ENCODE measurements at regions not wholly inside any gene's neighbourhood (a gene's known extent, or its start where the extent isn't known, plus 50 kb on each side); places are given as distances from the start of the nearest gene placed in this dataset.

DNA sequence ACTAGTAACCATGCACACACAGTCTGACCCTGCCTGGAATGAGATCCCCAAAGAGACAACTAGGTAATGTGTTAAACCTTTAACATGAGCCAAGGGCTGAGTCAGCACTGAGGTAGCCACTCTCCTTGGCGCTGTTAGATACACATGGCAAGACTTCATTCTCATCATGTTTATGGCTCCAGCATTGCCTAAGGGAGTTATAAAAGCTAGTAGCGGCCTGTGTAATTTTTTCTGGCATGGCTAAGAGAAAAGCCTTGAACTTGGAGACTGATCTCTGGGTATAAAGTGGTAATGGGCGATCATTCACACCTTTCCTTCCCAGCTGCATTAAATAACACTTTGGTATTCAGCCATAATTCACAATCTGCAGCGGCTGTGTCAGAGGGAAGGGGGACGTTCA is 779.7 kb upstream of the LRRC4C start:
- Histone ChIP-seq H3K4me3 (no peak overlapping the region), H3K27ac (no peak overlapping the region), H3K9me3 (no peaks in the 10 kb centered on the region), H3K36me3 (no peaks in the 10 kb centered on the region), H3K27me3 (no peaks in the 10 kb centered on the region), H3K4me1 (no peaks in the 10 kb centered on the region)
- no peak for DNase-seq
- no peak for TF ChIP-seq POLR2A (IDR thresholded peaks at IDR 0.05)
- no peak for TF ChIP-seq CTCF (IDR thresholded peaks at IDR 0.05 in 4 of 5, conservative IDR thresholded peaks at IDR 0.05 in 1 of 5)
- ATAC-seq: peak in 1 of 2 donors; percentile 56
- intact Hi-C loops (cut with DNase I; ENCODE audit: low total_unique reads) (no loop called here), in situ Hi-C loops (cut with MboI; ENCODE audit: low sequenced_read_pairs in 4 of 4) (no loop called here)

DNA sequence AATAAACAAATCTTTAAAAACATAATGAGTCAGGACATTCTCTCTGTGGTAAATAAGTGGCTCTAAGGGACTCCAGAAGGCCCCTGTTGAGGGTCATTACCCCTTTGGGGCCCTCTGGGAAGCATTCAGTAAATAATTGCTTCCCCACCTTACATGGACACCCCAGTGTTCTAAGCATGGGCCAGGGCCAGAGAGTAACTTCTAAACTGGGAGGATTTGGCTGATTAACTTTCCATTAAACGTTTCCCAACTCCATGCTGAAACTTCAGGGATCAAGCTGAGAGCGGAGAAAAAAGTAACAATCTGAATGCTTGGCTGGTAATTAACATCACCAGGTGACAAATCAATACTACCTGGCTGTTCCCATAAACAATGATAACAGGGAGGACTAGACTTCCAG is 783.9 kb upstream of the LRRC4C start:
- DNase-seq (no peak), ATAC-seq (no peak)
- Histone ChIP-seq H3K4me3 (no peak overlapping the region), H3K9me3 (no peaks in the 10 kb centered on the region), H3K4me1 (no peaks in the 10 kb centered on the region), H3K27me3 (no peaks in the 10 kb centered on the region), H3K27ac (no peak overlapping the region), H3K36me3 (no peaks in the 10 kb centered on the region)
- TF ChIP-seq CTCF (IDR thresholded peaks at IDR 0.05 in 4 of 5, conservative IDR thresholded peaks at IDR 0.05 in 1 of 5): no peak
- TF ChIP-seq POLR2A (IDR thresholded peaks at IDR 0.05): no peak
- intact Hi-C loops (cut with DNase I; ENCODE audit: low total_unique reads): no loop called here
- in situ Hi-C loops (cut with MboI; ENCODE audit: low sequenced_read_pairs in 4 of 4): no loop called here

- ATAC-seq (no peak), DNase-seq (no peak)
- intact Hi-C loops (cut with DNase I; ENCODE audit: low total_unique reads) (no loop called here), in situ Hi-C loops (cut with MboI; ENCODE audit: low sequenced_read_pairs in 4 of 4) (no loop called here)
- Histone ChIP-seq H3K9me3 (no peaks in the 10 kb centered on the region), H3K27me3 (no peaks in the 10 kb centered on the region), H3K4me1 (no peaks in the 10 kb centered on the region), H3K27ac (no peak overlapping the region), H3K4me3 (no peak overlapping the region), H3K36me3 (no peaks in the 10 kb centered on the region)
- TF ChIP-seq CTCF (IDR thresholded peaks at IDR 0.05 in 4 of 5, conservative IDR thresholded peaks at IDR 0.05 in 1 of 5): no peak
- no peak for TF ChIP-seq POLR2A (IDR thresholded peaks at IDR 0.05)
These were observed 784.9 kb upstream of the LRRC4C start for GRCh38 chr11:42244376-42244775.

DNA sequence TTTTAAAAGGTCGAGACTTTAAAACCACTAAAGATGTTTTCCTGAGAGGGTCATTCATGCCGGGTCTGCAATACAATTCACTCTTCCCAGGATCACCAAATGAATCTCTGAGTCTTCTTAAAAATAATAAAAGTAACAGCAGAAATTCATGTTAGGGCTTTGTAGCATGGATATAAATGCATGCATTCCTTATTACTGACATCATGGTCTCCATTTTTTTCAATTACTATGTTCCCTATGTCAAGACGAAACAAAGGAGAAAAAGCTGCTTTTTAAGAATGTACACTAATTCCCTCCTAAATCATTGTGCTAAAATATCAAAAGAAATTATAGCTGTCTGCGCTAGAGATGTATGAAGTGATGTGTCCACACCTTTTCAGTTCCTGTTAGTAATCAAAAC is 789.9 kb upstream of the LRRC4C start:
- H3K9me3 ChIP-seq: no peaks in the 10 kb centered on the region
- DNase-seq (no peak), ATAC-seq (no peak)
- in situ Hi-C loops (cut with MboI; ENCODE audit: low sequenced_read_pairs in 4 of 4): no loop called here
- TF ChIP-seq CTCF (IDR thresholded peaks at IDR 0.05 in 4 of 5, conservative IDR thresholded peaks at IDR 0.05 in 1 of 5) (no peak), POLR2A (IDR thresholded peaks at IDR 0.05) (no peak)
- H3K4me1 ChIP-seq: no peaks in the 10 kb centered on the region
- intact Hi-C loops (cut with DNase I; ENCODE audit: low total_unique reads): no loop called here
- no peaks in the 10 kb centered on the region for H3K36me3 ChIP-seq
- H3K27me3 ChIP-seq: no peaks in the 10 kb centered on the region
- H3K4me3 ChIP-seq: no peak overlapping the region
- no peak overlapping the region for H3K27ac ChIP-seq

- in situ Hi-C loops (cut with MboI; ENCODE audit: low sequenced_read_pairs in 4 of 4): no loop called here
These were observed 790.5 kb upstream of the LRRC4C start for GRCh38 chr11:42249956-42250355.

More at GRCh38 chr11:42249956-42250355, 790.5 kb upstream of the LRRC4C start:
- no peak overlapping the region for H3K27ac ChIP-seq
- no peaks in the 10 kb centered on the region for H3K27me3 ChIP-seq
- no peaks in the 10 kb centered on the region for H3K36me3 ChIP-seq
- no peaks in the 10 kb centered on the region for H3K4me1 ChIP-seq
- no peak for ATAC-seq
- intact Hi-C loops (cut with DNase I; ENCODE audit: low total_unique reads): no loop called here
- H3K4me3 ChIP-seq: no peak overlapping the region
- no peaks in the 10 kb centered on the region for H3K9me3 ChIP-seq
- no peak for DNase-seq
- TF ChIP-seq POLR2A (IDR thresholded peaks at IDR 0.05) (no peak), CTCF (IDR thresholded peaks at IDR 0.05 in 4 of 5, conservative IDR thresholded peaks at IDR 0.05 in 1 of 5) (no peak)
